Keratinocyte (primary cell): ENCODE measurements at regions not wholly inside any gene's neighbourhood (a gene's known extent, or its start where the extent isn't known, plus 50 kb on each side); places are given as distances from the start of the nearest gene placed in this dataset.

Experiments used
- EZH2 ChIP-seq: IDR thresholded peaks from one replicate; pipeline ENCODE4 v1.6.1; 2012; ENCODE audit warnings: inconsistent platforms, mild to moderate bottlenecking, low read length, moderate library complexity
- TF ChIP-seq, protein P1 (sequence below), 3 experiments: IDR thresholded peaks in 1 of 3; conservative IDR thresholded peaks in 1 of 3; optimal IDR thresholded peaks in 1 of 3; 2 replicates in 2 of 3; 3 replicates in 1 of 3; pipeline versions ENCODE3 to v1.5.1; 2011; ENCODE audit warnings: low read length in 3 of 3, mild to moderate bottlenecking in 3 of 3, moderate library complexity in 2 of 3, control low read depth in 1 of 3, inconsistent platforms in 1 of 3; ENCODE audit not compliant: insufficient read depth in 2 of 3; ENCODE audit errors: extremely low read depth in 1 of 3

- TF ChIP-seq, protein P1, sequence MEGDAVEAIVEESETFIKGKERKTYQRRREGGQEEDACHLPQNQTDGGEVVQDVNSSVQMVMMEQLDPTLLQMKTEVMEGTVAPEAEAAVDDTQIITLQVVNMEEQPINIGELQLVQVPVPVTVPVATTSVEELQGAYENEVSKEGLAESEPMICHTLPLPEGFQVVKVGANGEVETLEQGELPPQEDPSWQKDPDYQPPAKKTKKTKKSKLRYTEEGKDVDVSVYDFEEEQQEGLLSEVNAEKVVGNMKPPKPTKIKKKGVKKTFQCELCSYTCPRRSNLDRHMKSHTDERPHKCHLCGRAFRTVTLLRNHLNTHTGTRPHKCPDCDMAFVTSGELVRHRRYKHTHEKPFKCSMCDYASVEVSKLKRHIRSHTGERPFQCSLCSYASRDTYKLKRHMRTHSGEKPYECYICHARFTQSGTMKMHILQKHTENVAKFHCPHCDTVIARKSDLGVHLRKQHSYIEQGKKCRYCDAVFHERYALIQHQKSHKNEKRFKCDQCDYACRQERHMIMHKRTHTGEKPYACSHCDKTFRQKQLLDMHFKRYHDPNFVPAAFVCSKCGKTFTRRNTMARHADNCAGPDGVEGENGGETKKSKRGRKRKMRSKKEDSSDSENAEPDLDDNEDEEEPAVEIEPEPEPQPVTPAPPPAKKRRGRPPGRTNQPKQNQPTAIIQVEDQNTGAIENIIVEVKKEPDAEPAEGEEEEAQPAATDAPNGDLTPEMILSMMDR (optimal IDR thresholded peaks at IDR 0.05 in 1 of 3, IDR thresholded peaks at IDR 0.05 in 1 of 3, conservative IDR thresholded peaks at IDR 0.05 in 1 of 3; ENCODE audit: extremely low read depth in 1 of 3, insufficient read depth in 2 of 3, low read length in 3 of 3) = no peak
- no peak for TF ChIP-seq EZH2
Observed at GRCh38 chr2:158893026-158893425, 75.4 kb upstream of the TANC1 start.
